Liver (tissue), 8 donors: ENCODE measurements at regions not wholly inside any gene's neighbourhood (a gene's known extent, or its start where the extent isn't known, plus 50 kb on each side); places are given as distances from the start of the nearest gene placed in this dataset.

ENCODE experiments used
- DNase-seq: peaks from one replicate; pipeline ENCODE4 v3.0.0-alpha.2; 2017; ENCODE audit warnings: low spot score
- H3K27ac ChIP-seq, 2 donors: one replicate each; pipeline ENCODE4 v1.7.0; 2013; ENCODE audit warnings: inconsistent platforms in 2 of 2, low read length in 2 of 2, control low read depth in 1 of 2, low read depth in 1 of 2, mild to moderate bottlenecking in 1 of 2
- H3K27me3 ChIP-seq, 4 donors: one replicate each; pipeline versions ENCODE4 v1.6.1 to v1.7.0; 2013; ENCODE audit warnings: low read length in 3 of 4, inconsistent platforms in 1 of 4, mild to moderate bottlenecking in 1 of 4, moderate library complexity in 1 of 4; ENCODE audit not compliant: control insufficient read depth in 4 of 4, insufficient read depth in 4 of 4
- H3K36me3 ChIP-seq, 4 donors: one replicate each; pipeline versions ENCODE4 v1.6.1 to v1.7.0; 2013; ENCODE audit warnings: low read length in 3 of 4, mild to moderate bottlenecking in 3 of 4, low read depth in 1 of 4, moderate library complexity in 1 of 4; ENCODE audit not compliant: control insufficient read depth in 4 of 4, insufficient read depth in 3 of 4
- H3K4me1 ChIP-seq, 4 donors: one replicate each; pipeline versions ENCODE4 v1.6.1 to v1.7.0; 2013; ENCODE audit warnings: low read length in 3 of 4, mild to moderate bottlenecking in 3 of 4, moderate library complexity in 1 of 4; ENCODE audit not compliant: control insufficient read depth in 4 of 4, insufficient read depth in 4 of 4
- H3K4me3 ChIP-seq, 3 donors: one replicate each; pipeline versions ENCODE4 v1.6.1 to v1.7.0; 2013; ENCODE audit warnings: low read length in 3 of 3, control low read depth in 1 of 3, low read depth in 1 of 3, mild to moderate bottlenecking in 1 of 3
- H3K9ac ChIP-seq, 2 donors: one replicate each; pipeline ENCODE4 v1.7.0; 2013; ENCODE audit warnings: low read length in 2 of 2, mild to moderate bottlenecking in 2 of 2, moderate library complexity in 2 of 2, control low read depth in 1 of 2, low read depth in 1 of 2
- H3K9me3 ChIP-seq, 4 donors: one replicate each; pipeline versions ENCODE4 v1.6.1 to v1.7.0; 2013; ENCODE audit warnings: low read length in 3 of 4; ENCODE audit not compliant: control insufficient read depth in 4 of 4
- CTCF ChIP-seq: fragments of 150-350 bp; IDR thresholded peaks from 2 replicates; pipeline ENCODE4 v1.5.1; 2017; ENCODE audit warnings: improper control_type of control experiment, low read depth, low read length; ENCODE audit not compliant: missing input control
- EGR1 ChIP-seq, 2 donors: IDR thresholded peaks; 2 replicates each; pipeline ENCODE4 v1.6.1; 2016 to 2018; ENCODE audit warnings: antibody characterized with exemption in 2 of 2, low read depth in 2 of 2
- FOXA1 ChIP-seq: IDR thresholded peaks from 2 replicates; pipeline ENCODE4 v1.6.1; 2016; ENCODE audit warnings: antibody characterized with exemption
- FOXA2 ChIP-seq: IDR thresholded peaks from 2 replicates; pipeline ENCODE4 v1.6.1; 2016; ENCODE audit warnings: antibody characterized with exemption
- HNF4A ChIP-seq, 2 donors: conservative IDR thresholded peaks; 2 replicates each; pipeline ENCODE4 v1.6.1; 2016; ENCODE audit warnings: antibody characterized with exemption in 2 of 2, mild to moderate bottlenecking in 2 of 2
- HNF4G ChIP-seq: IDR thresholded peaks from 2 replicates; pipeline ENCODE4 v1.6.1; 2016; ENCODE audit warnings: antibody characterized with exemption
- MAX ChIP-seq: IDR thresholded peaks from 2 replicates; pipeline ENCODE4 v1.6.1; 2016; ENCODE audit warnings: antibody characterized with exemption
- RAD21 ChIP-seq, 2 donors: IDR thresholded peaks; 2 replicates each; pipeline ENCODE4 v1.6.1; 2016; ENCODE audit warnings: antibody characterized with exemption in 2 of 2, mild to moderate bottlenecking in 2 of 2
- RXRA ChIP-seq, 2 donors: IDR thresholded peaks; 2 replicates each; pipeline ENCODE4 v1.6.1; 2017 to 2018; ENCODE audit warnings: antibody characterized with exemption in 2 of 2, mild to moderate bottlenecking in 1 of 2
- SP1 ChIP-seq: IDR thresholded peaks from 2 replicates; pipeline ENCODE4 v1.6.1; 2018; ENCODE audit warnings: antibody characterized with exemption, mild to moderate bottlenecking
- TAF1 ChIP-seq: conservative IDR thresholded peaks from 2 replicates; pipeline ENCODE4 v1.6.1; 2016; ENCODE audit warnings: antibody characterized with exemption, mild to moderate bottlenecking
- YY1 ChIP-seq: IDR thresholded peaks from 2 replicates; pipeline ENCODE4 v1.6.1; 2016; ENCODE audit warnings: antibody characterized with exemption, mild to moderate bottlenecking
- ZBTB33 ChIP-seq: IDR thresholded peaks from 2 replicates; pipeline ENCODE4 v1.6.1; 2016; ENCODE audit warnings: antibody characterized with exemption
- WGBS: extraction: QIAGEN DNeasy Blood & Tissue Kit; methylation state at CpG from one replicate; pipeline ENCODE4 v1.1.7; 2013; 5-methylcytosine and 5-hydroxymethylcytosine counted together
- TF ChIP-seq, protein P1 (sequence below): IDR thresholded peaks from 2 replicates; pipeline ENCODE4 v1.6.1; 2016; ENCODE audit warnings: antibody characterized with exemption, mild to moderate bottlenecking
- donor health status: healthy.
- donor health status: healthy.
- donor health status: healthy.
- donor health status: healthy.
- donor health status: healthy.

DNA sequence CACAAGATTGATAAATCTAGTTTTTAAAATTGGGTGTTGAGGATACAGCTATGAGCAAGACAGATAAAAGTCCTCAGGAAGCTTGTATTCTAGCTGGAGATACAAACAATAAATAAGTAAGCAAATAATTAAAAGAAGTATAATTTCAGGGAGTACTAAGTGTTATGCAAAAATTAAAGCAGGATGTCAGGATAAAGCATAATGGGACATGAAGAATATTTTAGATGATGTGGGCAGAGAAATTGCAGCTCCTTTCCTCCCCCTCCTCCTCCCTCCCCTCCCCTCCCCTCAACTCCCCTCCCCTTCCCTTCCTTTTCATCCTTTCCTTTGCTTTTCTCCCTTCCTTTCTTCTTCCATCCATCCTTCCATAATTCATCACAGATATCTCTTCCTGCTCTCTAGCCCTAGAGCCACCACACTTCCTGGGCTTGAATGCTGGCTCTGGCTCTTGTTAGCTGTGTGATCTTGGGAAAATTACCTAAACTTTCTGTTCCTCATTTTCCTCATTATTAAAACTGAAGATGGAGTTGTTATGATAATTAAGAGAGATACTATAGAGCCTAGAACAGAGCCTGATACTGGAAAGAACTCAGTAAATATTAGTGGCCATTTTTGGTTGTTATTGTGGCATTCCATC, 323.9 kb downstream of the AACS start:
- Histone ChIP-seq H3K9me3 (no peaks in the 10 kb centered on the region), H3K9ac (no peak overlapping the region), H3K4me1 (peaks cover 3 to 32% (median 14%) of the 10 kb centered on the region in 4 donors), H3K36me3 (no peaks in the 10 kb centered on the region), H3K4me3 (no peak overlapping the region), H3K27me3 (no peaks in the 10 kb centered on the region), H3K27ac (no peak overlapping the region)
- DNase-seq, result no peak
- no peak for TF ChIP-seq RXRA (IDR thresholded peaks at IDR 0.05)
- TF ChIP-seq TAF1, result no peak
- no peak for TF ChIP-seq EGR1 (IDR thresholded peaks at IDR 0.05; ENCODE audit: low read depth in 2 of 2)
- no peak for TF ChIP-seq HNF4G
- no peak for TF ChIP-seq ZBTB33
- TF ChIP-seq MAX, result no peak
- no peak for TF ChIP-seq CTCF

GRCh38 chr12:125393569-125393968, 328.3 kb downstream of the AACS start:
- no peak overlapping the region for H3K27ac ChIP-seq
- H3K9me3 ChIP-seq, result peaks cover 0 to under 1% (median 0%) of the 10 kb centered on the region in 4 donors
- no peaks in the 10 kb centered on the region for H3K27me3 ChIP-seq
- peaks cover 0 to under 1% (median 0%) of the 10 kb centered on the region in 4 donors for H3K4me1 ChIP-seq
- H3K36me3 ChIP-seq, result no peaks in the 10 kb centered on the region
- WGBS, result 55% methylated on average over 7 of the region's 7 CpGs
- DNase-seq, result no peak
- H3K4me3 ChIP-seq, result no peak overlapping the region
- TF ChIP-seq RXRA (IDR thresholded peaks at IDR 0.05), result no peak
- TF ChIP-seq SP1, result no peak
- no peak for TF ChIP-seq HNF4G
- no peak for TF ChIP-seq YY1
- TF ChIP-seq FOXA2, result no peak
- no peak for TF ChIP-seq RAD21 (IDR thresholded peaks at IDR 0.05)
- no peak for TF ChIP-seq ZBTB33
- TF ChIP-seq EGR1 (IDR thresholded peaks at IDR 0.05; ENCODE audit: low read depth in 2 of 2), result no peak
- TF ChIP-seq, protein P1, sequence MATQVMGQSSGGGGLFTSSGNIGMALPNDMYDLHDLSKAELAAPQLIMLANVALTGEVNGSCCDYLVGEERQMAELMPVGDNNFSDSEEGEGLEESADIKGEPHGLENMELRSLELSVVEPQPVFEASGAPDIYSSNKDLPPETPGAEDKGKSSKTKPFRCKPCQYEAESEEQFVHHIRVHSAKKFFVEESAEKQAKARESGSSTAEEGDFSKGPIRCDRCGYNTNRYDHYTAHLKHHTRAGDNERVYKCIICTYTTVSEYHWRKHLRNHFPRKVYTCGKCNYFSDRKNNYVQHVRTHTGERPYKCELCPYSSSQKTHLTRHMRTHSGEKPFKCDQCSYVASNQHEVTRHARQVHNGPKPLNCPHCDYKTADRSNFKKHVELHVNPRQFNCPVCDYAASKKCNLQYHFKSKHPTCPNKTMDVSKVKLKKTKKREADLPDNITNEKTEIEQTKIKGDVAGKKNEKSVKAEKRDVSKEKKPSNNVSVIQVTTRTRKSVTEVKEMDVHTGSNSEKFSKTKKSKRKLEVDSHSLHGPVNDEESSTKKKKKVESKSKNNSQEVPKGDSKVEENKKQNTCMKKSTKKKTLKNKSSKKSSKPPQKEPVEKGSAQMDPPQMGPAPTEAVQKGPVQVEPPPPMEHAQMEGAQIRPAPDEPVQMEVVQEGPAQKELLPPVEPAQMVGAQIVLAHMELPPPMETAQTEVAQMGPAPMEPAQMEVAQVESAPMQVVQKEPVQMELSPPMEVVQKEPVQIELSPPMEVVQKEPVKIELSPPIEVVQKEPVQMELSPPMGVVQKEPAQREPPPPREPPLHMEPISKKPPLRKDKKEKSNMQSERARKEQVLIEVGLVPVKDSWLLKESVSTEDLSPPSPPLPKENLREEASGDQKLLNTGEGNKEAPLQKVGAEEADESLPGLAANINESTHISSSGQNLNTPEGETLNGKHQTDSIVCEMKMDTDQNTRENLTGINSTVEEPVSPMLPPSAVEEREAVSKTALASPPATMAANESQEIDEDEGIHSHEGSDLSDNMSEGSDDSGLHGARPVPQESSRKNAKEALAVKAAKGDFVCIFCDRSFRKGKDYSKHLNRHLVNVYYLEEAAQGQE, result no peak
- TF ChIP-seq FOXA1, result no peak
- TF ChIP-seq HNF4A (conservative IDR thresholded peaks at IDR 0.05), result no peak
- TF ChIP-seq MAX, result no peak
- H3K9ac ChIP-seq, result no peak overlapping the region
